HepG2 (cell line): ENCODE measurements at regions not wholly inside any gene's neighbourhood (a gene's known extent, or its start where the extent isn't known, plus 50 kb on each side); places are given as distances from the start of the nearest gene placed in this dataset.
A peak's percentile ranks its signal among the peaks of the same experiment; 100 is the strongest.

Source experiments
- CEBPB ChIP-seq: IDR thresholded peaks from 2 replicates; pipeline ENCODE4 v1.6.1; 2011; ENCODE audit warnings: low read depth, low read length, improper control_type of control experiment, borderline replicate concordance
- CREB3 ChIP-seq: sonication (generic); formaldehyde crosslinking; IDR thresholded peaks from 2 replicates; pipeline ENCODE4 v1.5.0; 2020; ENCODE audit warnings: missing genetic modification reagents
- FOXA1 ChIP-seq, 2 experiments: fragments of 450-650 bp in 1 of 2; sonication (generic) in 1 of 2; formaldehyde crosslinking in 1 of 2; IDR thresholded peaks; 2 replicates each; pipeline versions ENCODE4 v1.4.0 to v1.6.1; 2016 to 2020; ENCODE audit warnings: missing genetic modification reagents in 1 of 2
- GMEB1 ChIP-seq: sonication (generic); formaldehyde crosslinking; IDR thresholded peaks from 2 replicates; pipeline ENCODE4 v1.5.1; 2020; ENCODE audit warnings: missing genetic modification reagents, mild to moderate bottlenecking, borderline replicate concordance
- HMGXB3 ChIP-seq: sonication (generic); formaldehyde crosslinking; IDR thresholded peaks from 2 replicates; pipeline ENCODE4 v1.4.0; 2020; ENCODE audit warnings: missing genetic modification reagents, borderline replicate concordance
- NR2C2 ChIP-seq: sonication (generic); formaldehyde crosslinking; IDR thresholded peaks from 2 replicates; pipeline ENCODE4 v1.4.0; 2020; ENCODE audit warnings: missing genetic modification reagents, mild to moderate bottlenecking, moderate library complexity, borderline replicate concordance
- PBX2 ChIP-seq: IDR thresholded peaks from 2 replicates; pipeline ENCODE4 v1.6.1; 2016; ENCODE audit warnings: control low read depth
- SIN3A ChIP-seq: IDR thresholded peaks from 2 replicates; pipeline ENCODE4 v1.6.1; 2011; ENCODE audit warnings: low read depth, mild to moderate bottlenecking, control low read depth, low read length, borderline replicate concordance
- STAT6 ChIP-seq: sonication (generic); formaldehyde crosslinking; IDR thresholded peaks from 2 replicates; pipeline ENCODE4 v1.4.0; 2020; ENCODE audit warnings: missing genetic modification reagents, mild to moderate bottlenecking, borderline replicate concordance
- TFAP4 ChIP-seq: sonication (generic); IDR thresholded peaks from 2 replicates; pipeline ENCODE4 v1.6.1; 2016; ENCODE audit warnings: low read depth, borderline replicate concordance
- WIZ ChIP-seq: sonication (generic); formaldehyde crosslinking; IDR thresholded peaks from 2 replicates; pipeline ENCODE4 v1.5.1; 2020; ENCODE audit warnings: mild to moderate bottlenecking, missing genetic modification reagents
- ZNF12 ChIP-seq: sonication (generic); formaldehyde crosslinking; IDR thresholded peaks from 2 replicates; pipeline ENCODE4 v1.5.0; 2020; ENCODE audit warnings: missing genetic modification reagents
- ZNF30 ChIP-seq: sonication (generic); formaldehyde crosslinking; IDR thresholded peaks from 2 replicates; pipeline ENCODE4 v1.5.0; 2020; ENCODE audit warnings: mild to moderate bottlenecking, missing genetic modification reagents
- ZNF451 ChIP-seq: sonication (generic); formaldehyde crosslinking; IDR thresholded peaks from 2 replicates; pipeline ENCODE4 v1.5.0; 2020; ENCODE audit warnings: mild to moderate bottlenecking, missing genetic modification reagents
- ZNF775 ChIP-seq: sonication (generic); formaldehyde crosslinking; IDR thresholded peaks from 2 replicates; pipeline ENCODE4 v1.4.0; 2020; ENCODE audit warnings: missing genetic modification reagents, mild to moderate bottlenecking, moderate library complexity, borderline replicate concordance

GRCh38 chrX:65196758-65197360, 220.6 kb upstream of the ZC4H2 start (continued):
- TF ChIP-seq ZNF451 (CRISPR knock-in tag) (no peak), ZNF30 (no peak), FOXA1 (IDR thresholded peaks at IDR 0.05) (no peak), FOXA1 (CRISPR knock-in tag; IDR thresholded peaks at IDR 0.05) (no peak), HMGXB3 (CRISPR knock-in tag) (no peak), SIN3A (0 out of 2 replicates have a peak, but pooled peaks have one; percentile 27), GMEB1 (no peak), ZNF775 (CRISPR knock-in tag) (no peak), TFAP4 (peak; percentile 79; the same call in 1 of the 2 replicates), CEBPB (no peak), ZNF12 (CRISPR knock-in tag) (0 out of 2 replicates have a peak, but pooled peaks have one; percentile 34), CREB3 (CRISPR knock-in tag) (no peak), WIZ (CRISPR knock-in tag) (no peak), NR2C2 (CRISPR knock-in tag) (no peak), STAT6 (CRISPR knock-in tag) (no peak), PBX2 (no peak)
